CD4-positive, alpha-beta T cell treated with Interferon alpha-2 for 1 hour (primary cell): ENCODE measurements at regions not wholly inside any gene's neighbourhood (a gene's known extent, or its start where the extent isn't known, plus 50 kb on each side); places are given as distances from the start of the nearest gene placed in this dataset.
"Not testable (repeated sequence)": the region's sequence is repeated elsewhere in the genome, so short reads cannot be mapped to it uniquely, and the experiment has no call there.

Source experiments
- DNase-seq, 2 donors: peaks; one replicate each; pipeline ENCODE4 v3.0.0-alpha.2; 2020 to 2022

DNA sequence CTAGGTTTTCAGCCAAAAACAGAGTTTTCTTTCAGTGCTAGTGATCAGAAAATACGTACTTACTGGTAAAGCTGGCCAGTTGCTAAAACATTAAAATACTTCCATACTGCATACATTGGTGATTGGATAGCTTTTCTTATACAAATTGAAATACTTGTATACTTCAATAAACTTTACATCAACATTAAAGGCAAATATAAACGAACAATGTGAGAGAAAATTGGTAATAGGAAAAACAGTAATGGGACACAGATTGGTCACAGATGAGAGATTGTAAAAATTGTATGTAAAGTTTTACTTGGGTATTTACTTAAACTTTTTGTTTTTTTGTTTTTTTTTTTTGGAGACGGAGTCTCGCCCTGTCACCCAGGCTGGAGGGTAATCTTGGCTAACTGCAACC lies 391.7 kb downstream of the TFEC start:
- no peak for DNase-seq

- DNase-seq, result no peak
Measured at GRCh38 chr7:115637128-115637527, 393.4 kb downstream of the TFEC start.

- no peak for DNase-seq
Measured at GRCh38 chr7:115635876-115636275, 394.7 kb downstream of the TFEC start.

GRCh38 chr7:115635376-115635775 lies 395.2 kb downstream of the TFEC start:
- DNase-seq, result no peak

GRCh38 chr7:115634633-115635032 lies 395.9 kb downstream of the TFEC start:
- DNase-seq, result no peak

GRCh38 chr7:115632636-115633035 lies 397.9 kb downstream of the TFEC start:
- DNase-seq, result no peak

DNA sequence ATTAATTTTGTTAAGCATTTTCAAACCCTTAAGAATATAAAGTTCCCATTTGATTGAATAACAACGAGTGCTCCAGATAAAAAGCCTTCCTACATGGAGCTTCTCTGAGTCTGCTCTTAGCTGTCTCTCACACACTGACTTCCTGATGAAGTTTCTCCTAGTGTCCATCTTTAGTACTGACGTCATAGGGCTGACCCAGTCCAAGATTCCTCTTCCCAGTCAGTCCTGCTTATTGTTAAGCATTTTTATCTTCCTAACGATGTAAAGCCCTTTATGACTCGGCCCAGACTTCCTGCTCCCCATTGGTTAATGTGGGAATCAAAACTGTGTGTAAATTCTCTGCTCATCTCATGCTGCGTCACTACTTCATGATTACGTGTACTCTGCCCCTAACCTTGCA lies 398.8 kb downstream of the TFEC start:
- no peak for DNase-seq

- no peak for DNase-seq
Measured at GRCh38 chr7:115630049-115630448, 400.5 kb downstream of the TFEC start.

GRCh38 chr7:115618676-115619075 lies 411.9 kb downstream of the TFEC start:
- no peak for DNase-seq

DNA sequence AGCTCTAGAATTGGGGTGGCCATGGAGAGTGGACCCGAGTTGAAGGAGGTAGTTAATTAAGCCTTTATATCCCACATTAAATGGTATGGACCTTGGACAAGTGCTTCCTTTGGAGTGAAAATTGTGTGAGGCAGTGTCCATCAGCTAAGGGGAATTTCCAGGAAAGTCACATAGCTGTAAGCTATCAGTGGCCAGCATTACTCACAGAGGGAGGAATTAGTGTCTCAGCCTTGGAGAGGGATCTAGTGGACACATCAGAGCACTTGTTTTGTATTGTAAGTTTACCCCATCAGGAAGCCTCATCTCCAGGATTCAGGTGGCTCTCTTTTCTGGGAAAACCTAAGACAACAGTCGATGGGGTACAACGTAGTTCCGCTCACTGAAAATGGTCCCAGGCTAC lies 416.7 kb downstream of the TFEC start:
- DNase-seq, result no peak

DNA sequence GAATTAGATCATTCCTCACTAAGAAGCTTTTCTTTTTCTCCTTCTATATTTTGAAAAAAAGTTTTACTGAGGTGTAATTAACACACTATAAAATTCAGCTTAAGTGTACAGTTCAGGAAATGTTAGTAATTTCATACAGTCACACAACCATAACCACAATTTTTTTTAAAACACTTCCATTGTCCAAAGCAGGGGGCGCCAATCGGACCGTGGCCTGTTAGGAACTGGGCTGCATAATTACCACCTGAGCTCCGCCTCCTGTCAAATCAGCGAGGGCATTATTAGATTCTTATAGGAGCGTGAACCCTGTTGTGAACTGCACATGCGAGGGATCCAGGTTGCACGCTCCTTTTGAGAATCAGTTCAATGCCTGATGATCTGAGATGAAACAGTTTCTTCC lies 427.1 kb downstream of the TFEC start:
- no peak for DNase-seq

DNA sequence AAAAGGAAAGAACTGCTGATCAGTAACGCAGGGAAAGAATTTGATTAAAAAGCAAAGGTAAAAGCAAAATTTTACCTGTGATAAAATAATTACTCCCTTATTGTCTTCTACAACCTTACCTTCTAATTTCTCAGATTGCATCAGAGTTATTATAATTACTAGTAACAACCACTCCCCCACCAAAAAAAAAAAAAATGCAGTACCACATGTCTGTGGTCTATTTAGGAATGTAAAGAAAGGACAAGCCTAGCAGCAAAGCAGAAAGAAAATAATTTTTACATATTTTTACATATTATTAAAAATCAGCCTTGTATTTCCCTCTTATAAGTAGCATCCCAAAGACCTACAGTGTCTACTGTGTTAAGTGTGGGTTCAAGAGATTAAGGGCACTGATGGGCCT lies 430.4 kb downstream of the TFEC start:
- DNase-seq, result no peak

- not testable (repeated sequence) for DNase-seq
Measured at GRCh38 chr7:115599184-115599583, 431.4 kb downstream of the TFEC start.

GRCh38 chr7:115597220-115597619 lies 433.3 kb downstream of the TFEC start:
- not testable (repeated sequence) for DNase-seq

DNA sequence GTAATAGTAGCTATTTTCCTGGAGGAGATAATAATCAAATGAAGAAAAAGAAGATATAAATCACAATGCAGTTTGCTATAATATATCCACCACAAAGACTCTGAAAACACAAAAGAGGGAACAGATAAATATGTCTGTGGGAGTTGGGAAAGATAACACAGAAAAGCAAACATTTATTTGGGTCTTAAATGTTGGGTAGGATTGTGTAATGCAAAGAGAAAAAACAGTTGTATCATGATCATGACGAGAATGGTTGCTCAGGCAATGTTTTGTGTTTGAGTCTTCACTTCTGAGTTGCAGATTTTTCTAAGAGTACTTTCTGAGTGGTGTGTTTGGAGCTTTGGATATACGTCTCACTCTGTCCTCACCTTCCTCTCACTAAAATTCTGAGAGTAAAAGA lies 437.5 kb downstream of the TFEC start:
- no peak for DNase-seq

DNA sequence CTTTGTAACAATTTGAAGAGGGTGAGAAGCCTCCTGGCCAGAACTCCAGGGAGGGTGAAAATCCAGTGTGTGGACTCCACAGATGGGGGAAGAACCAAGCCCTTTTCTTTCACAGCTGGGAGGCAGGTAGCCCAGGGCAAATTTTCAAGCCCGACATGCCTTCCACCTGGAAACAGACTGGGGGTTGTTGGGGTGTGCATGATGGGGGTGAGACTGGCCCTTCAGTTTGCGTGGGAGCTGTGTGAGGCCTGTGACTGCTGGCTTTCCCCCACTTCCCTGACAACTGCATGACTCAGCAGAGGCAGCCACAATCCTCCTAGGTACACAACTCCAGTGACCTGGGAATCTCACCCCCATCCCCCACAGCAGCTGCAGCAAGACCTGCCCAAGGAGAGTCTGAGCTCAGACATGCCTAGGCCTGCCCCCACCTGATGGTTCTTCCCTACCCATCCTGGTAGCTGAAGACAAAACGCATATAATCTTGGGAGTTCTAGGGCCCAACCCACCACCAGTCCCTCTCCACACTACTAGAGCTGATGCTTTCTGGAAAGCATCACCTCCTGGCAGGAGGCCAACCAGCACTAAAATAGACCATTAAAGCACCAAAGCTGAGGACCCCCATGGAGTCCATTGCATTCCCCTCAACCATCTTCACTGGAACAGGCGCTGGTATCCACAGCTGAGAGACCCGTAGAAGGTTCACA lies 445.4 kb downstream of the TFEC start:
- DNase-seq, result no peak

GRCh38 chr7:115582956-115583355 lies 447.6 kb downstream of the TFEC start:
- no peak for DNase-seq

DNA sequence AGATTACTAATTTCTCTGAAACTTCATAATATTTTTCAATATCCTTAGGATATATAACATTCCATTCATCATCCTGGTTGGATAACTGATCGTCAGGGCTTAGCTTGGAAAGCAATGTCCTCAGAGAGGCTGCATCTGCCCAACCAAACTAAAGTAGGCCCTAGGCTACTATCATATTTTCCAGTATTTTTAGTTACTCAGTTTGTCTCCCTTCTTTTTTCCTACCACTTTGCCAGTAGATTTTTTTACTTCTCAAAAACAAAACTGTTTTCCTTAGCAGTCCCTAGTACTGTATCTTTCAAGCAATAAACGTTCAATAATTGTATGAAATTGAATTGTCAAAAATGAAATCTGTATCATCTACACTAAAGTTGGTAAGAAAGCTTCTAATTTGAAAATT lies 452.0 kb downstream of the TFEC start:
- DNase-seq, result no peak

- DNase-seq, result no peak
Measured at GRCh38 chr7:115574681-115575291, 455.8 kb downstream of the TFEC start.

- DNase-seq, result no peak
Measured at GRCh38 chr7:115572111-115572510, 458.5 kb downstream of the TFEC start.

DNA sequence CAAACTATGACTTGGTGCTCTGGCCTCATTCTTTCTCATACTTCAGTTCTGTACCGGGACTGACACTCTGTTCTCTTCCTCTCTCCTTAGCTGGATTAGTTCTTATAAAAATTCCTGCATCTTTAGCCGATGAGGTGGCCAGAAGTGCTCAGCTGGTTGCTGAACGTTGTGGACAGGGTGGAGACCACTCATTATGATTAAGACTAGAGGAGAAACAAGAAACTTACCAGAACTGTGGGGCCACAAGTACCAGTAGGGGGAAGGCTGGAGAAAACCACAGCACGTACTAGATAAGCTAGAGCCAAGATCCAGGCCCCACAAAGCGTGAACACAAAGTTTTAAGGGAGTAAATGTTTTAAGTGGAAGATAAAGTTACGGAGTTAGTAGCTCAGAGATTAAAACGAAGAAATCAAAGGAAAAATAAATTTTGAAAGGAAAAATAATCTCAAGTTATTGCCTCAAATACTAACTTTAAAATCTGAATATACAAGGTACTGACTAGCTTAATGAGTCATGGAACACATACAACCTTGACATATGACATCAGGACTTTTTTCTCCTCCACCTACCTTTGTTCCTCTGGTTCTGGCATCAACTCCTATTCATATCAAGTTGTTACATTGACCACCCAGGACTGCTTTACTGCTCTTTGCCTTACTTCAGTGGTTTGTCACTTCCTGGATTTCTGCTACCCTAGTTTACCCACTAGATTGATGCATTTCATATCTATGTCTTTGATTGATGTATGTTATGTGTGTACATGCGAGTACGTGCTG lies 469.0 kb downstream of the TFEC start:
- DNase-seq, result no peak

GRCh38 chr7:115559877-115560276 lies 470.7 kb downstream of the TFEC start:
- no peak for DNase-seq

DNA sequence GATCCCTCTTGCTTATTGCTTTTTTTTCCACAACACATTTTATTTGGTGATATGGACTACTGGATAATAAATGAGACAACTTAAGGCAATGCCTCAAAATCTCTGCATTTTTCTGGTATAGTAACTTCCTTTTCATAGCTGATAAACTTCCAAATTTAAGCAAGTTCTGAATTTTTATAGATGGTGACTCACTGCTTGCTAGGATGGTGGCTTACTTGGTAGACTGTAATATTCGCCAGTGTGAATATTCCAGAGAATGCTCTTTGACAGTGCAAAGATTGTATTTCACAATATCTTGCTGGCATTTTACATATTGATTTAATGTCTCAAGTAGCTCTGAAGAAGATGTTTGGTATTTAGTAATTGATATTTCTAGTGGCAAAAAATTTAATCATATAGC lies 472.4 kb downstream of the TFEC start:
- DNase-seq, result no peak

DNA sequence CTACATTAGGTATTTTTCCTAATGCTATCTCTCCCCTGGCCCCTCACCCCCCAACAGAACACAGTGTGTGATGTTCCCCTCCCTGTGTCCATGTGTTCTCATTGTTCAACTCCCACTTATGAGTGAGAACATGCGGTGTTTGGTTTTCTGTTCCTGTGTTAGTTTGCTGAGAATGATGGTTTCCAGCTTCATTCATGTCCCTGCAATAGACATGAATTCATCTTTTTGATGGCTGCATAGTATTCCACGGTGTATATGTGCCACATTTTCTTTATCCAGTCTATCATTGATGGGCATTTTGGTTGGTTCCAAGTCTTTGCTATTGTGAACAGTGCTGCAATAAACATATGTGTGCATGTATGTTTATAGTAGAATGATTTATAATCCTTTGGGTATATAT lies 473.3 kb downstream of the TFEC start:
- not testable (repeated sequence) for DNase-seq
